ENCODE measurements at regions not wholly inside any gene's neighbourhood (a gene's known extent, or its start where the extent isn't known, plus 50 kb on each side); places are given as distances from the start of the nearest gene placed in this dataset.

GRCh38 chr12:45532113-45532512 is 197.4 kb upstream of the ARID2 start:
- Mint-ChIP-seq H3K27ac (ENCODE audit: low read depth, unreplicated experiment) (no peak overlapping the region), H3K4me1 (ENCODE audit: insufficient read depth, unreplicated experiment) (no peaks in the 10 kb centered on the region), H3K9me3 (ENCODE audit: unreplicated experiment) (peaks cover 17% of the 10 kb centered on the region), H3K4me3 (ENCODE audit: unreplicated experiment) (no peak overlapping the region), H3K36me3 (ENCODE audit: insufficient read depth, unreplicated experiment) (no peaks in the 10 kb centered on the region), H3K27me3 (ENCODE audit: insufficient read depth, unreplicated experiment) (no peaks in the 10 kb centered on the region)
- intact Hi-C loops (cut with micrococcal nuclease) = no loop called here
- TF ChIP-seq, protein P1, sequence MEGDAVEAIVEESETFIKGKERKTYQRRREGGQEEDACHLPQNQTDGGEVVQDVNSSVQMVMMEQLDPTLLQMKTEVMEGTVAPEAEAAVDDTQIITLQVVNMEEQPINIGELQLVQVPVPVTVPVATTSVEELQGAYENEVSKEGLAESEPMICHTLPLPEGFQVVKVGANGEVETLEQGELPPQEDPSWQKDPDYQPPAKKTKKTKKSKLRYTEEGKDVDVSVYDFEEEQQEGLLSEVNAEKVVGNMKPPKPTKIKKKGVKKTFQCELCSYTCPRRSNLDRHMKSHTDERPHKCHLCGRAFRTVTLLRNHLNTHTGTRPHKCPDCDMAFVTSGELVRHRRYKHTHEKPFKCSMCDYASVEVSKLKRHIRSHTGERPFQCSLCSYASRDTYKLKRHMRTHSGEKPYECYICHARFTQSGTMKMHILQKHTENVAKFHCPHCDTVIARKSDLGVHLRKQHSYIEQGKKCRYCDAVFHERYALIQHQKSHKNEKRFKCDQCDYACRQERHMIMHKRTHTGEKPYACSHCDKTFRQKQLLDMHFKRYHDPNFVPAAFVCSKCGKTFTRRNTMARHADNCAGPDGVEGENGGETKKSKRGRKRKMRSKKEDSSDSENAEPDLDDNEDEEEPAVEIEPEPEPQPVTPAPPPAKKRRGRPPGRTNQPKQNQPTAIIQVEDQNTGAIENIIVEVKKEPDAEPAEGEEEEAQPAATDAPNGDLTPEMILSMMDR (IDR thresholded peaks at IDR 0.05; ENCODE audit: unreplicated experiment) = no peak
- ChIA-PET POLR2A (interaction anchor here (1.0 kb wide), 1 partner anchor 12 kb away, joined by 3 read pairs; no protein-coding TSS in a partner anchor), CTCF (interaction anchor here (0.6 to 2.3 kb wide), 5 partner anchors 8 to 214 kb away, joined by 3 to 20 read pairs (median 4); no protein-coding TSS in a partner anchor)
- DNase-seq (ENCODE audit: unreplicated experiment) = no peak
- no TSS peak for BruUV-seq (replicated peaks)

DNA sequence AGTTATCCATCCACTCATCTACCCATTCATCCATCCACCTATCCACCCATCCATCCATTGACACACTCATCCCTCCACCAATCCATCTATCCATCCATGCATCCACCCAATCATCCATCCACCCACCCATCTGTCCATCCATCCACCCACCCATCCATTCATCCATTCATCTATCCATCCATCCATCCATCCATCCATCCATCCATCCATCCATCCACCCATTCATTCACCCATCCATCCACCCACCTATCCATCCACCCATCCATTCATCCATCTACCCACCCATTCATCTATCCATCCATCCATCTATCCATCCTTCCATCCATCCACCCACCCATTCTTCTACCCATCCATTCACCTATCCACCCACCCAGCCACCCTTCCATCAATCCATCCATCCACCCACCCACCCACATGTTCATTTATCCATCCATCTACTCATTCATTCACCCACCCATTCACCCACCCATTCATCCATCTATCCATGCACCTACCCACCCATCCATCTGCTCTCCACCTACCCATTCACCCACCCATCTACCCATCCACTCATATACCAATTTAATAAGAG is 193.8 kb upstream of the ARID2 start:
- Mint-ChIP-seq H3K27me3 (ENCODE audit: insufficient read depth, unreplicated experiment) (no peaks in the 10 kb centered on the region), H3K4me3 (ENCODE audit: unreplicated experiment) (no peak overlapping the region), H3K4me1 (ENCODE audit: insufficient read depth, unreplicated experiment) (no peaks in the 10 kb centered on the region), H3K9me3 (ENCODE audit: unreplicated experiment) (no peaks in the 10 kb centered on the region), H3K27ac (ENCODE audit: low read depth, unreplicated experiment) (no peak overlapping the region), H3K36me3 (ENCODE audit: insufficient read depth, unreplicated experiment) (no peaks in the 10 kb centered on the region)
- BruUV-seq (replicated peaks) = no TSS peak
- TF ChIP-seq, protein P1 (IDR thresholded peaks at IDR 0.05; ENCODE audit: unreplicated experiment) = no peak
- intact Hi-C loops (cut with micrococcal nuclease) = no loop called here
- CTCF ChIA-PET = interaction anchor here (0.6 to 1.0 kb wide), 2 partner anchors 10 to 119 kb away, joined by 4 read pairs; no protein-coding TSS in a partner anchor
- POLR2A ChIA-PET = no interaction called here
- DNase-seq (ENCODE audit: unreplicated experiment) = no peak

DNA sequence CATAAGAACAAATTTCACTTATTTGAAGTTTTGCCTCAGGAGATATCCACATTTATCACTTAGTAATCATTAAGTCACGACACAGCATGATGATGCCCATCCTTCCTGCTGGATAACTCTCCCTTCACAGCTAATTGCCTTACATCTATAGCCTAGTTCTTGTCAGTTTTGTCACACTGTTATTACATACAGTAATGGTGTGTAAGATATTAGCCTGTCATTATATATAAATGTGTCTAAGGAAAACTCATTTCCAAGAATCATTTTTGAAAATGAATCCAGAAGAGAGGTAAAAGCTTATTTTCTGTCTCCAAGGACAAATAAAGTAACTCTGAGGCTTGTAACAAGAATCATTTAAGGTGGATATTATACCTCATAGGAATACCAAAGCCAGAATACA is 193.2 kb upstream of the ARID2 start:
- Mint-ChIP-seq H3K4me3 (ENCODE audit: unreplicated experiment) (no peak overlapping the region), H3K27ac (ENCODE audit: low read depth, unreplicated experiment) (no peak overlapping the region), H3K27me3 (ENCODE audit: insufficient read depth, unreplicated experiment) (no peaks in the 10 kb centered on the region), H3K36me3 (ENCODE audit: insufficient read depth, unreplicated experiment) (no peaks in the 10 kb centered on the region), H3K4me1 (ENCODE audit: insufficient read depth, unreplicated experiment) (no peaks in the 10 kb centered on the region), H3K9me3 (ENCODE audit: unreplicated experiment) (no peaks in the 10 kb centered on the region)
- no TSS peak for BruUV-seq (replicated peaks)
- ChIA-PET CTCF (interaction anchor here (0.6 to 1.0 kb wide), 2 partner anchors 9 to 119 kb away, joined by 4 read pairs; no protein-coding TSS in a partner anchor), POLR2A (no interaction called here)
- DNase-seq (ENCODE audit: unreplicated experiment) = no peak
- TF ChIP-seq, protein P1 (IDR thresholded peaks at IDR 0.05; ENCODE audit: unreplicated experiment) = no peak
- intact Hi-C loops (cut with micrococcal nuclease) = no loop called here

- no peak overlapping the region for H3K4me3 Mint-ChIP-seq (ENCODE audit: unreplicated experiment)
- no peaks in the 10 kb centered on the region for H3K9me3 Mint-ChIP-seq (ENCODE audit: unreplicated experiment)
- H3K27me3 Mint-ChIP-seq (ENCODE audit: insufficient read depth, unreplicated experiment) = no peaks in the 10 kb centered on the region
- POLR2A ChIA-PET = interaction anchor here (0.5 to 1.3 kb wide), 4 partner anchors 10 to 325 kb away, joined by 3 to 7 read pairs (median 3); partner anchors contain the start of gene ANO6
- no peaks in the 10 kb centered on the region for H3K4me1 Mint-ChIP-seq (ENCODE audit: insufficient read depth, unreplicated experiment)
- TF ChIP-seq, protein P1 (IDR thresholded peaks at IDR 0.05; ENCODE audit: unreplicated experiment) = no peak
- H3K27ac Mint-ChIP-seq (ENCODE audit: low read depth, unreplicated experiment) = no peak overlapping the region
- H3K36me3 Mint-ChIP-seq (ENCODE audit: insufficient read depth, unreplicated experiment) = no peaks in the 10 kb centered on the region
- intact Hi-C loops (cut with micrococcal nuclease) = loop anchor here (5.0 to 10.0 kb wide), 3 partner anchors 364 to 466 kb away; no protein-coding TSS in a partner anchor
- no peak for DNase-seq (ENCODE audit: unreplicated experiment)
- CTCF ChIA-PET = interaction anchor here (0.6 to 2.0 kb wide), 10 partner anchors 9 to 240 kb away, joined by 3 to 5 read pairs (median 3); no protein-coding TSS in a partner anchor
- no TSS peak for BruUV-seq (replicated peaks)
Observed at GRCh38 chr12:45540661-45541341, 188.7 kb upstream of the ARID2 start.

Measured in MCF 10A (cell line).